Lower leg skin (tissue), 3 donors: ENCODE measurements at regions not wholly inside any gene's neighbourhood (a gene's known extent, or its start where the extent isn't known, plus 50 kb on each side); places are given as distances from the start of the nearest gene placed in this dataset.

Source experiments
- POLR2A ChIP-seq, 2 donors: fragments of 450-650 bp; IDR thresholded peaks; one replicate each; pipeline ENCODE4 v1.6.1; 2016 to 2017; ENCODE audit warnings: antibody characterized with exemption in 2 of 2, mild to moderate bottlenecking in 1 of 2, moderate library complexity in 1 of 2
- TF ChIP-seq, protein P1 (sequence below), 3 donors: fragments of 450-650 bp; IDR thresholded peaks; one replicate each; pipeline ENCODE4 v1.5.1; 2016; ENCODE audit warnings: antibody characterized with exemption in 3 of 3, mild to moderate bottlenecking in 3 of 3, moderate library complexity in 2 of 3

DNA sequence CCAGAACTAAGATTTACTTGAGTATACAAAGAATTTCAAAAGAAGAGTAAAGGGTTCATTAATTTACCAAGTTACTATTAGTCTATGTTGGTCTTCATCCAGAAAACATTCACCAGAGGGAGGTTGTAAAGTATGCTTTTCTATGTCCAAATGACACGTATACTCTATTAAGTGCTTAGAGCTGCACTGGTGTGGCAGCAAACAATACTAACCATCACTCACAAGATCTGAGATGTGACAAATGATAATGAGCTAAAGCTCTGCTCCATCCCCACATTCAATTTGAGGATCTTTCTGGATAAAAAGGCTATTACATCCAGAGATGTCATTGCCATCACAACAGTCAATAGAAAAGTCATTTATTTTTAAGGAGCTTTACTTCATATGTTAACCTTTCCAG lies 926.5 kb upstream of the KLHL29 start:
- no peak for TF ChIP-seq POLR2A (IDR thresholded peaks at IDR 0.05)
- TF ChIP-seq, protein P1, sequence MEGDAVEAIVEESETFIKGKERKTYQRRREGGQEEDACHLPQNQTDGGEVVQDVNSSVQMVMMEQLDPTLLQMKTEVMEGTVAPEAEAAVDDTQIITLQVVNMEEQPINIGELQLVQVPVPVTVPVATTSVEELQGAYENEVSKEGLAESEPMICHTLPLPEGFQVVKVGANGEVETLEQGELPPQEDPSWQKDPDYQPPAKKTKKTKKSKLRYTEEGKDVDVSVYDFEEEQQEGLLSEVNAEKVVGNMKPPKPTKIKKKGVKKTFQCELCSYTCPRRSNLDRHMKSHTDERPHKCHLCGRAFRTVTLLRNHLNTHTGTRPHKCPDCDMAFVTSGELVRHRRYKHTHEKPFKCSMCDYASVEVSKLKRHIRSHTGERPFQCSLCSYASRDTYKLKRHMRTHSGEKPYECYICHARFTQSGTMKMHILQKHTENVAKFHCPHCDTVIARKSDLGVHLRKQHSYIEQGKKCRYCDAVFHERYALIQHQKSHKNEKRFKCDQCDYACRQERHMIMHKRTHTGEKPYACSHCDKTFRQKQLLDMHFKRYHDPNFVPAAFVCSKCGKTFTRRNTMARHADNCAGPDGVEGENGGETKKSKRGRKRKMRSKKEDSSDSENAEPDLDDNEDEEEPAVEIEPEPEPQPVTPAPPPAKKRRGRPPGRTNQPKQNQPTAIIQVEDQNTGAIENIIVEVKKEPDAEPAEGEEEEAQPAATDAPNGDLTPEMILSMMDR (IDR thresholded peaks at IDR 0.05), result no peak
